K562 (cell line): ENCODE measurements at regions not wholly inside any gene's neighbourhood (a gene's known extent, or its start where the extent isn't known, plus 50 kb on each side); places are given as distances from the start of the nearest gene placed in this dataset.
A peak's percentile ranks its signal among the peaks of the same experiment; 100 is the strongest.

Experiments
- ATAC-seq: fragments of 200-7000 bp; cut with Tn5 transposase; 3 replicates; pipeline ENCODE4 v1.9.1; 2020; ENCODE audit warnings: moderate library complexity
- BruUV-seq: library from RNA; stranded (reverse); fragments of 400-500 nt; replicated peaks from 2 replicates; lab custom pipeline; 2021; lab: Mats Ljungman, UMichigan
- CTCF ChIA-PET: fragments of 300-600 bp; formaldehyde crosslinking; extraction: SDS; loops from one replicate; lab custom pipeline; 2021; ENCODE audit warnings: low intra/inter-chr PET ratio; lab: Yijun Ruan, JAX
- POLR2A ChIA-PET: fragments of 300-600, 350-650 bp; sonication (Branson Sonifier 250); formaldehyde crosslinking; extraction: SDS; loops from one replicate; lab custom pipeline; 2021; ENCODE audit warnings: antibody characterized with exemption, inconsistent platforms; lab: Yijun Ruan, JAX
- DNase-seq, 4 experiments: peaks; one replicate each; pipeline versions ENCODE4 v3.0.0 to v3.0.0-alpha.2; 2011 to 2018; ENCODE audit warnings: low spot score in 3 of 4, mixed read lengths in 3 of 4; ENCODE audit errors: extremely low read depth in 1 of 4
- FAIRE-seq: peaks from 2 replicates; lab custom pipeline; 2011; peaks lifted over from hg19 to GRCh38; lab: Jason Lieb, UNC
- H2AFZ ChIP-seq: 2 replicates; pipeline ENCODE4 v1.6.0; 2011; ENCODE audit warnings: low read depth, low read length, control low read depth, inconsistent platforms
- H3K27ac ChIP-seq: fragments of 200-600 bp; 3 replicates; pipeline ENCODE4 v1.8.0; 2011; ENCODE audit warnings: low read depth, mild to moderate bottlenecking, control low read depth, inconsistent platforms, low read length, moderate library complexity, mixed read lengths; ENCODE audit errors: extremely low read depth
- H3K27me3 ChIP-seq, 2 experiments: fragments of 300-600 bp in 1 of 2; 2 replicates in 1 of 2; 3 replicates in 1 of 2; pipeline versions ENCODE4 v1.6.0 to v1.8.0; 2011; ENCODE audit warnings: inconsistent platforms in 2 of 2, low read length in 2 of 2, mild to moderate bottlenecking in 1 of 2, mixed read lengths in 1 of 2, moderate library complexity in 1 of 2; ENCODE audit not compliant: control insufficient read depth in 2 of 2, insufficient read depth in 2 of 2
- H3K36me3 ChIP-seq: fragments of 300-600 bp; 3 replicates; pipeline ENCODE4 v1.8.0; 2011; ENCODE audit warnings: mild to moderate bottlenecking, low read length, inconsistent platforms; ENCODE audit not compliant: control insufficient read depth, insufficient read depth
- H3K4me1 ChIP-seq, 2 experiments: fragments of 200-600 bp in 1 of 2; replicated peaks in 1 of 2; 2 replicates in 1 of 2; 3 replicates in 1 of 2; pipeline versions ENCODE4 v1.5.1 to v1.8.0; 2011; ENCODE audit warnings: inconsistent platforms in 2 of 2, low read length in 2 of 2, mild to moderate bottlenecking in 1 of 2, mixed read lengths in 1 of 2, moderate library complexity in 1 of 2; ENCODE audit not compliant: control insufficient read depth in 2 of 2, insufficient read depth in 2 of 2
- H3K4me2 ChIP-seq: 2 replicates; pipeline ENCODE4 v1.6.1; 2011; ENCODE audit warnings: low read length, control low read depth, inconsistent platforms, mixed read lengths; ENCODE audit not compliant: insufficient read depth
- H3K4me3 ChIP-seq: fragments of 200-600 bp; sonication (generic), shearing (Covaris generic); 2 replicates; pipeline ENCODE4 v1.5.1; 2016; ENCODE audit warnings: control low read depth, inconsistent platforms
- H3K79me2 ChIP-seq: fragments of 200-600 bp; 3 replicates; pipeline ENCODE4 v1.8.0; 2011; ENCODE audit warnings: low read length, inconsistent platforms; ENCODE audit not compliant: control insufficient read depth, insufficient read depth
- H3K9ac ChIP-seq, 2 experiments: 2 replicates each; pipeline versions ENCODE4 v1.6.0 to v1.6.1; 2011; ENCODE audit warnings: low read depth in 2 of 2, low read length in 2 of 2, control low read depth in 1 of 2, inconsistent platforms in 1 of 2, mild to moderate bottlenecking in 1 of 2, mixed read lengths in 1 of 2; ENCODE audit not compliant: insufficient read depth in 1 of 2
- H3K9me1 ChIP-seq: one replicate; pipeline ENCODE4 v1.6.0; 2011; ENCODE audit warnings: inconsistent platforms, mild to moderate bottlenecking, low read length, moderate library complexity; ENCODE audit not compliant: control insufficient read depth, insufficient read depth
- H3K9me3 ChIP-seq: replicated peaks from 2 replicates; pipeline ENCODE4 v1.5.1; 2011; ENCODE audit warnings: low read depth, low read length, inconsistent platforms; ENCODE audit not compliant: control insufficient read depth, insufficient read depth
- H4K20me1 ChIP-seq: replicated peaks from 2 replicates; pipeline ENCODE4 v1.6.1; 2011; ENCODE audit warnings: low read length, inconsistent platforms, mixed read lengths; ENCODE audit not compliant: control insufficient read depth, insufficient read depth
- ARID1B ChIP-seq: fragments of 450-650 bp; IDR thresholded peaks from 2 replicates; pipeline ENCODE4 v1.6.1; 2016; ENCODE audit warnings: antibody characterized with exemption, mild to moderate bottlenecking, inconsistent platforms
- CEBPG ChIP-seq, 3 experiments: fragments of 200-800 bp in 1 of 3; sonication (Bioruptor generic) in 1 of 3; sonication (generic) in 1 of 3; formaldehyde crosslinking in 1 of 3; IDR thresholded peaks in 2 of 3; conservative IDR thresholded peaks in 1 of 3; 2 replicates each; pipeline versions ENCODE4 v1.6.1 to v1.8.0; 2016 to 2022; ENCODE audit warnings: missing compliant biosample characterization in 2 of 3, missing genetic modification characterization in 2 of 3, mild to moderate bottlenecking in 1 of 3, missing genetic modification reagents in 1 of 3
- DDX20 ChIP-seq: fragments of 450-650 bp; IDR thresholded peaks from 2 replicates; pipeline ENCODE4 v1.6.1; 2016; ENCODE audit warnings: missing genetic modification characterization, low read depth, mild to moderate bottlenecking, missing compliant biosample characterization, moderate library complexity
- L3MBTL2 ChIP-seq: fragments of 450-650 bp; IDR thresholded peaks from 2 replicates; pipeline ENCODE4 v1.6.1; 2016; ENCODE audit warnings: mild to moderate bottlenecking, moderate library complexity
- MYC ChIP-seq, 2 experiments: fragments of 250-450 bp in 1 of 2; sonication (Bioruptor Pico) in 1 of 2; IDR thresholded peaks; 2 replicates each; pipeline versions ENCODE4 v1.5.1 to v1.6.1; 2012 to 2021; ENCODE audit warnings: low read depth in 2 of 2, borderline replicate concordance in 1 of 2, improper control_type of control experiment in 1 of 2, low read length in 1 of 2, mild to moderate bottlenecking in 1 of 2, moderate library complexity in 1 of 2
- NRF1 ChIP-seq, 2 experiments: fragments of 450-650 bp; IDR thresholded peaks in 1 of 2; conservative IDR thresholded peaks in 1 of 2; 2 replicates each; pipeline ENCODE4 v1.6.1; 2014; ENCODE audit warnings: mild to moderate bottlenecking in 2 of 2
- TAF15 ChIP-seq: fragments of 200-400 bp; formaldehyde crosslinking; IDR thresholded peaks from 2 replicates; pipeline ENCODE4 v1.6.1; 2017; ENCODE audit warnings: mild to moderate bottlenecking, low read depth, low read length, moderate library complexity
- ZNF316 ChIP-seq: fragments of 450-650 bp; IDR thresholded peaks from 2 replicates; pipeline ENCODE4 v1.6.1; 2016
- ZNF75A ChIP-seq: fragments of 450-650 bp; formaldehyde crosslinking; IDR thresholded peaks from 2 replicates; pipeline ENCODE4 v1.4.0; 2020; ENCODE audit warnings: mild to moderate bottlenecking
- WGBS: fragments of 100-300 bp; shearing (Covaris generic); methylation state at CpG from one replicate; pipeline ENCODE4 v1.1.6; 2016; ENCODE audit warnings: low coverage, mixed read lengths; ENCODE audit not compliant: insufficient coverage; ENCODE audit errors: missing lambda C conversion rate; 5-methylcytosine and 5-hydroxymethylcytosine counted together
- in situ Hi-C: fragments of 300-500 bp; cut with MboI; formaldehyde crosslinking; loops from 4 replicates; pipeline ENCODE4 v1.15.0; 2018; ENCODE audit warnings: inconsistent platforms, mixed read lengths
- intact Hi-C: fragments of 100-400 bp; cut with micrococcal nuclease; formaldehyde crosslinking; loops from 2 replicates; pipeline ENCODE4 v1.14.2; 2022
- TF ChIP-seq, protein P1 (sequence below): sonication (generic); formaldehyde crosslinking; IDR thresholded peaks from 2 replicates; pipeline ENCODE4 v1.8.0; 2022; ENCODE audit warnings: mild to moderate bottlenecking, missing genetic modification reagents
- TF ChIP-seq, protein P2 (sequence below), 2 experiments: fragments of 450-650 bp; conservative IDR thresholded peaks; 2 replicates each; pipeline ENCODE4 v1.6.1; 2017; ENCODE audit warnings: mild to moderate bottlenecking in 2 of 2, moderate library complexity in 2 of 2
- TF ChIP-seq, protein P3 (sequence below): fragments of 450-650 bp; IDR thresholded peaks from 2 replicates; pipeline ENCODE4 v1.6.1; 2014; ENCODE audit warnings: low read depth, mild to moderate bottlenecking, moderate library complexity, borderline replicate concordance

DNA sequence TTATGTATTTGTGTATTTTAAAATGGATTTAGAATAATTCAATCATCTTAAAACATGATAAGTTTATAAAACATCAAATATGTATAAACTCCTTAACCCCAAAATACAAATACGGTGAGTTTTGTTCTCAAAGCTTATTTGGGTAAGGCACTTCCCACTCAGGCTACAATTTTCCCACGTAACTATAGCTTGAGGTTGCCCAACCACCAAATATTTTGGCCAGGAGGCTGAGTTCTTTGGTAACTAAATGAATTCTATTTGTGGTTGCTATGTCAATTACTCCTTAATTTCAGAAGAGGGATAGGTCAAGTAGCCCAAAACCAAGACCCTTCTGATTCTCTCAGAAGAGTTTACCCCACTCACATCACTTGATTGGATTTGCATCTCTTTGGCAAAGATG, 70.4 kb downstream of the MYL12B start (continued):
- TF ChIP-seq CEBPG (CRISPR knock-in tag; IDR thresholded peaks at IDR 0.05) (no peak), CEBPG (tag; conservative IDR thresholded peaks at IDR 0.05 in 1 of 2, IDR thresholded peaks at IDR 0.05 in 1 of 2) (0 out of 4 replicates have a peak, but pooled peaks of 1 of the 2 experiments have one; percentile 9), ZNF316 (no peak), ZNF75A (peak; percentile 54; the same call in 1 of the 2 replicates)
- TF ChIP-seq, protein P1, sequence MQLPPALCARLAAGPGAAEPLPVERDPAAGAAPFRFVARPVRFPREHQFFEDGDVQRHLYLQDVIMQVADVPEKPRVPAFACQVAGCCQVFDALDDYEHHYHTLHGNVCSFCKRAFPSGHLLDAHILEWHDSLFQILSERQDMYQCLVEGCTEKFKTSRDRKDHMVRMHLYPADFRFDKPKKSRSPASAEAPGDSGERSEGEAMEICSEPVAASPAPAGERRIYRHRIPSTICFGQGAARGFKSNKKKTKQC (CRISPR knock-in tag): no peak

DNA sequence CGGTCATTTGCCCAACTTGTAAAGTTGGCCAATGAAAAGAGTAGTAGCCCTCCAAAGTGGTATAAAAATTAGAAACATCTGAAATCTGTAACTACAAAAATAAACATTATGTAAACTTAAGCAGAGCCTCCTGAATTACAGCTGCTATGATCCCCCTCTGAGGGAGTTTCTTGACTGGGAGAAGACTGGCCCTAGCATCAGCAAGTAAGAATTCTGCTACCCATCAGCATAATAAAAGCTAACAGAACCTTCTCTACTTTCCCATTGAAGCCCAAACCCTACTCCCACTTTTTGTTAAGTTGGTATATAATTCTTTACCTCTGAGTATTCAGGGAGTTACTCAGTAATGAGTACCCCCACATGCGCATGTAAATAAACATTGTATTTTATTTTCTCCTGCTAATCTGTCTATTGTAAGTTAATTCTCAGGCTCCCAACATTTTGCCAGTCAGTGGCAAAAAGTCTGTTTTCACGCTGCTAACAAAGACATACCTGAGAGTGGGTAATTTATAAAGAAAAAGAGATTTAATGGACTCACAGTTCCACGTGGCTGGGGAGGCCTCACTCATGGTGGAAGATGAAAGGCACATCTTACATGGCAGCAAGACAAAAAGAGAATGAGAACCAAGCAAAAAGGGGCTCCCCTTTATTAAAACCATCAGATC, 71.3 kb downstream of the MYL12B start:
- H3K4me1 ChIP-seq: no peaks in the 10 kb centered on the region; a peak in 2 of 5 replicates
- whole genome bisulfite sequencing: 64% methylated on average over 4 of the region's 4 CpGs
- CTCF ChIA-PET: no interaction called here
- TF ChIP-seq L3MBTL2 (peak; percentile 68), MYC (IDR thresholded peaks at IDR 0.05; ENCODE audit: low read depth, low read length) (peak; percentile 55; the same call in 1 of the 2 replicates), MYC (CRISPR knock-in tag; IDR thresholded peaks at IDR 0.05; ENCODE audit: borderline replicate concordance, low read depth) (no peak), ARID1B (no peak), TAF15 (no peak), NRF1 (conservative IDR thresholded peaks at IDR 0.05 in 1 of 2, IDR thresholded peaks at IDR 0.05 in 1 of 2) (no peak), DDX20 (0 out of 2 replicates have a peak, but pooled peaks have one; percentile 34)
- TF ChIP-seq, protein P2, sequence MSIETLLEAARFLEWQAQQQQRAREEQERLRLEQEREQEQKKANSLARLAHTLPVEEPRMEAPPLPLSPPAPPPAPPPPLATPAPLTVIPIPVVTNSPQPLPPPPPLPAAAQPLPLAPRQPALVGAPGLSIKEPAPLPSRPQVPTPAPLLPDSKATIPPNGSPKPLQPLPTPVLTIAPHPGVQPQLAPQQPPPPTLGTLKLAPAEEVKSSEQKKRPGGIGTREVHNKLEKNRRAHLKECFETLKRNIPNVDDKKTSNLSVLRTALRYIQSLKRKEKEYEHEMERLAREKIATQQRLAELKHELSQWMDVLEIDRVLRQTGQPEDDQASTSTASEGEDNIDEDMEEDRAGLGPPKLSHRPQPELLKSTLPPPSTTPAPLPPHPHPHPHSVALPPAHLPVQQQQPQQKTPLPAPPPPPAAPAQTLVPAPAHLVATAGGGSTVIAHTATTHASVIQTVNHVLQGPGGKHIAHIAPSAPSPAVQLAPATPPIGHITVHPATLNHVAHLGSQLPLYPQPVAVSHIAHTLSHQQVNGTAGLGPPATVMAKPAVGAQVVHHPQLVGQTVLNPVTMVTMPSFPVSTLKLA (conservative IDR thresholded peaks at IDR 0.05): 0 out of 4 replicates have a peak, but pooled peaks of 1 of the 2 experiments have one; percentile 14
- TF ChIP-seq, protein P3, sequence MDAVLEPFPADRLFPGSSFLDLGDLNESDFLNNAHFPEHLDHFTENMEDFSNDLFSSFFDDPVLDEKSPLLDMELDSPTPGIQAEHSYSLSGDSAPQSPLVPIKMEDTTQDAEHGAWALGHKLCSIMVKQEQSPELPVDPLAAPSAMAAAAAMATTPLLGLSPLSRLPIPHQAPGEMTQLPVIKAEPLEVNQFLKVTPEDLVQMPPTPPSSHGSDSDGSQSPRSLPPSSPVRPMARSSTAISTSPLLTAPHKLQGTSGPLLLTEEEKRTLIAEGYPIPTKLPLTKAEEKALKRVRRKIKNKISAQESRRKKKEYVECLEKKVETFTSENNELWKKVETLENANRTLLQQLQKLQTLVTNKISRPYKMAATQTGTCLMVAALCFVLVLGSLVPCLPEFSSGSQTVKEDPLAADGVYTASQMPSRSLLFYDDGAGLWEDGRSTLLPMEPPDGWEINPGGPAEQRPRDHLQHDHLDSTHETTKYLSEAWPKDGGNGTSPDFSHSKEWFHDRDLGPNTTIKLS: peak; percentile 39; the same call in 1 of the 2 replicates

More for the DNA sequence above, 71.3 kb downstream of the MYL12B start:
- Histone ChIP-seq H2AFZ (peak overlapping the region; percentile 88), H3K9me1 (no peaks in the 10 kb centered on the region), H3K27me3 (no peaks in the 10 kb centered on the region), H3K4me3 (peak overlapping the region; percentile 1; the same call in 1 of the 2 replicates), H3K36me3 (no peaks in the 10 kb centered on the region), H3K9me3 (no peaks in the 10 kb centered on the region), H4K20me1 (no peaks in the 10 kb centered on the region), H3K79me2 (no peaks in the 10 kb centered on the region; the same call in 2 of the 3 replicates), H3K9ac (peak overlapping the region in 1 of 2 experiments; percentile 17; a peak in 2 of 4 replicates), H3K4me2 (peak overlapping the region; percentile 61), H3K27ac (peak overlapping the region; percentile 49; the same call in 2 of the 3 replicates)
- POLR2A ChIA-PET: interaction anchor here (0.6 to 1.0 kb wide), 5 partner anchors 11 to 170 kb away, joined by 3 read pairs; no protein-coding TSS in a partner anchor
- DNase-seq (no peak), ATAC-seq (peak; percentile 21; the same call in 1 of the 3 replicates), FAIRE-seq (peak; percentile 54)
- in situ Hi-C loops (no loop called here), intact Hi-C loops (no loop called here)
- BruUV-seq: TSS peak; percentile 60
